K562 (cell line): ENCODE measurements at regions not wholly inside any gene's neighbourhood (a gene's known extent, or its start where the extent isn't known, plus 50 kb on each side); places are given as distances from the start of the nearest gene placed in this dataset.

Experiments
- ATAC-seq: fragments of 200-7000 bp; cut with Tn5 transposase; 3 replicates; pipeline ENCODE4 v1.9.1; 2020; ENCODE audit warnings: moderate library complexity
- BruUV-seq: library from RNA; stranded (reverse); fragments of 400-500 nt; replicated peaks from 2 replicates; lab custom pipeline; 2021; lab: Mats Ljungman, UMichigan
- CTCF ChIA-PET: fragments of 300-600 bp; formaldehyde crosslinking; extraction: SDS; loops from one replicate; lab custom pipeline; 2021; ENCODE audit warnings: low intra/inter-chr PET ratio; lab: Yijun Ruan, JAX
- POLR2A ChIA-PET: fragments of 300-600, 350-650 bp; sonication (Branson Sonifier 250); formaldehyde crosslinking; extraction: SDS; loops from one replicate; lab custom pipeline; 2021; ENCODE audit warnings: antibody characterized with exemption, inconsistent platforms; lab: Yijun Ruan, JAX
- DNase-seq, 4 experiments: peaks; one replicate each; pipeline versions ENCODE4 v3.0.0 to v3.0.0-alpha.2; 2011 to 2018; ENCODE audit warnings: low spot score in 3 of 4, mixed read lengths in 3 of 4; ENCODE audit errors: extremely low read depth in 1 of 4
- FAIRE-seq: peaks from 2 replicates; lab custom pipeline; 2011; peaks lifted over from hg19 to GRCh38; lab: Jason Lieb, UNC
- H2AFZ ChIP-seq: 2 replicates; pipeline ENCODE4 v1.6.0; 2011; ENCODE audit warnings: low read depth, low read length, control low read depth, inconsistent platforms
- H3K27ac ChIP-seq: fragments of 200-600 bp; 3 replicates; pipeline ENCODE4 v1.8.0; 2011; ENCODE audit warnings: low read depth, mild to moderate bottlenecking, control low read depth, inconsistent platforms, low read length, moderate library complexity, mixed read lengths; ENCODE audit errors: extremely low read depth
- H3K27me3 ChIP-seq, 2 experiments: fragments of 300-600 bp in 1 of 2; 2 replicates in 1 of 2; 3 replicates in 1 of 2; pipeline versions ENCODE4 v1.6.0 to v1.8.0; 2011; ENCODE audit warnings: inconsistent platforms in 2 of 2, low read length in 2 of 2, mild to moderate bottlenecking in 1 of 2, mixed read lengths in 1 of 2, moderate library complexity in 1 of 2; ENCODE audit not compliant: control insufficient read depth in 2 of 2, insufficient read depth in 2 of 2
- H3K36me3 ChIP-seq: fragments of 300-600 bp; 3 replicates; pipeline ENCODE4 v1.8.0; 2011; ENCODE audit warnings: mild to moderate bottlenecking, low read length, inconsistent platforms; ENCODE audit not compliant: control insufficient read depth, insufficient read depth
- H3K4me1 ChIP-seq, 2 experiments: fragments of 200-600 bp in 1 of 2; replicated peaks in 1 of 2; 2 replicates in 1 of 2; 3 replicates in 1 of 2; pipeline versions ENCODE4 v1.5.1 to v1.8.0; 2011; ENCODE audit warnings: inconsistent platforms in 2 of 2, low read length in 2 of 2, mild to moderate bottlenecking in 1 of 2, mixed read lengths in 1 of 2, moderate library complexity in 1 of 2; ENCODE audit not compliant: control insufficient read depth in 2 of 2, insufficient read depth in 2 of 2
- H3K4me2 ChIP-seq: 2 replicates; pipeline ENCODE4 v1.6.1; 2011; ENCODE audit warnings: low read length, control low read depth, inconsistent platforms, mixed read lengths; ENCODE audit not compliant: insufficient read depth
- H3K4me3 ChIP-seq: fragments of 200-600 bp; sonication (generic), shearing (Covaris generic); 2 replicates; pipeline ENCODE4 v1.5.1; 2016; ENCODE audit warnings: control low read depth, inconsistent platforms
- H3K79me2 ChIP-seq: fragments of 200-600 bp; 3 replicates; pipeline ENCODE4 v1.8.0; 2011; ENCODE audit warnings: low read length, inconsistent platforms; ENCODE audit not compliant: control insufficient read depth, insufficient read depth
- H3K9ac ChIP-seq, 2 experiments: 2 replicates each; pipeline versions ENCODE4 v1.6.0 to v1.6.1; 2011; ENCODE audit warnings: low read depth in 2 of 2, low read length in 2 of 2, control low read depth in 1 of 2, inconsistent platforms in 1 of 2, mild to moderate bottlenecking in 1 of 2, mixed read lengths in 1 of 2; ENCODE audit not compliant: insufficient read depth in 1 of 2
- H3K9me1 ChIP-seq: one replicate; pipeline ENCODE4 v1.6.0; 2011; ENCODE audit warnings: inconsistent platforms, mild to moderate bottlenecking, low read length, moderate library complexity; ENCODE audit not compliant: control insufficient read depth, insufficient read depth
- H3K9me3 ChIP-seq: replicated peaks from 2 replicates; pipeline ENCODE4 v1.5.1; 2011; ENCODE audit warnings: low read depth, low read length, inconsistent platforms; ENCODE audit not compliant: control insufficient read depth, insufficient read depth
- H4K20me1 ChIP-seq: replicated peaks from 2 replicates; pipeline ENCODE4 v1.6.1; 2011; ENCODE audit warnings: low read length, inconsistent platforms, mixed read lengths; ENCODE audit not compliant: control insufficient read depth, insufficient read depth
- CGGBP1 ChIP-seq: fragments of 250-450 bp; sonication (Bioruptor Pico); IDR thresholded peaks from 2 replicates; pipeline ENCODE4 v1.9.0; 2021; ENCODE audit warnings: mild to moderate bottlenecking
- ELF4 ChIP-seq: fragments of 450-650 bp; formaldehyde crosslinking; IDR thresholded peaks from 2 replicates; pipeline ENCODE4 v1.4.0; 2022; ENCODE audit warnings: missing genetic modification characterization
- GABPA ChIP-seq: fragments of 200-800 bp; sonication (Bioruptor generic); conservative IDR thresholded peaks from 2 replicates; pipeline ENCODE4 v1.6.1; 2016; ENCODE audit warnings: low read depth, missing genetic modification characterization, missing compliant biosample characterization
- MCM2 ChIP-seq: fragments of 450-650 bp; IDR thresholded peaks from 2 replicates; pipeline ENCODE4 v1.6.1; 2017; ENCODE audit warnings: low read depth, mild to moderate bottlenecking
- MEF2A ChIP-seq: IDR thresholded peaks from 2 replicates; pipeline ENCODE4 v1.6.1; 2011; ENCODE audit warnings: low read depth, mild to moderate bottlenecking, low read length, moderate library complexity; ENCODE audit not compliant: control insufficient read depth
- MNT ChIP-seq, 2 experiments: fragments of 450-650 bp; conservative IDR thresholded peaks; 2 replicates each; pipeline ENCODE4 v1.6.1; 2017; ENCODE audit warnings: mild to moderate bottlenecking in 2 of 2, moderate library complexity in 2 of 2
- NR2C2 ChIP-seq, 2 experiments: fragments of 200-800 bp in 1 of 2; sonication (Bioruptor generic) in 1 of 2; sonication (generic) in 1 of 2; formaldehyde crosslinking in 1 of 2; IDR thresholded peaks; 2 replicates each; pipeline versions ENCODE4 v1.6.1 to v1.8.0; 2016 to 2022; ENCODE audit warnings: mild to moderate bottlenecking in 1 of 2, missing compliant biosample characterization in 1 of 2, missing genetic modification characterization in 1 of 2, missing genetic modification reagents in 1 of 2
- NRF1 ChIP-seq, 2 experiments: fragments of 450-650 bp; IDR thresholded peaks in 1 of 2; conservative IDR thresholded peaks in 1 of 2; 2 replicates each; pipeline ENCODE4 v1.6.1; 2014; ENCODE audit warnings: mild to moderate bottlenecking in 2 of 2
- POLR2G ChIP-seq: fragments of 200-400 bp; formaldehyde crosslinking; IDR thresholded peaks from 2 replicates; pipeline ENCODE4 v1.6.1; 2017; ENCODE audit warnings: low read depth, mild to moderate bottlenecking, antibody characterized with exemption, low read length, moderate library complexity
- RAD21 ChIP-seq, 2 experiments: fragments of 250-450 bp in 1 of 2; fragments of 450-650 bp in 1 of 2; sonication (Bioruptor Pico) in 1 of 2; formaldehyde crosslinking in 1 of 2; IDR thresholded peaks in 1 of 2; conservative IDR thresholded peaks in 1 of 2; 2 replicates each; pipeline versions ENCODE4 v1.4.0 to v1.8.0; 2020 to 2022; ENCODE audit warnings: mild to moderate bottlenecking in 2 of 2, moderate library complexity in 1 of 2
- SMAD1 ChIP-seq: fragments of 150-350 bp; IDR thresholded peaks from 2 replicates; pipeline ENCODE4 v1.6.1; 2014; ENCODE audit warnings: low read length, low read depth; ENCODE audit not compliant: partially characterized antibody
- SMARCB1 ChIP-seq: IDR thresholded peaks from 2 replicates; pipeline ENCODE4 v1.6.1; 2011; ENCODE audit warnings: improper control_type of control experiment, low read depth; ENCODE audit not compliant: insufficient read length
- TRIM24 ChIP-seq, 2 experiments: fragments of 450-650 bp; IDR thresholded peaks; 2 replicates each; pipeline ENCODE4 v1.6.1; 2016
- ZBTB12 ChIP-seq: fragments of 250-450 bp; sonication (Bioruptor Pico); IDR thresholded peaks from 2 replicates; pipeline ENCODE4 v1.4.0; 2020
- ZNF316 ChIP-seq: fragments of 450-650 bp; IDR thresholded peaks from 2 replicates; pipeline ENCODE4 v1.6.1; 2016
- ZNF395 ChIP-seq: fragments of 200-800 bp; sonication (Bioruptor generic); IDR thresholded peaks from 2 replicates; pipeline ENCODE4 v1.6.1; 2017; ENCODE audit warnings: missing genetic modification characterization, missing compliant biosample characterization
- ZNF740 ChIP-seq, 3 experiments: fragments of 200-800 bp in 1 of 3; sonication (Bioruptor generic) in 1 of 3; sonication (generic) in 1 of 3; formaldehyde crosslinking in 1 of 3; IDR thresholded peaks; 2 replicates each; pipeline versions ENCODE4 v1.6.1 to v1.8.0; 2016 to 2022; ENCODE audit warnings: mild to moderate bottlenecking in 2 of 3, missing compliant biosample characterization in 2 of 3, missing genetic modification characterization in 2 of 3, missing genetic modification reagents in 1 of 3
- WGBS: fragments of 100-300 bp; shearing (Covaris generic); methylation state at CpG from one replicate; pipeline ENCODE4 v1.1.6; 2016; ENCODE audit warnings: low coverage, mixed read lengths; ENCODE audit not compliant: insufficient coverage; ENCODE audit errors: missing lambda C conversion rate; 5-methylcytosine and 5-hydroxymethylcytosine counted together
- in situ Hi-C: fragments of 300-500 bp; cut with MboI; formaldehyde crosslinking; loops from 4 replicates; pipeline ENCODE4 v1.15.0; 2018; ENCODE audit warnings: inconsistent platforms, mixed read lengths
- intact Hi-C: fragments of 100-400 bp; cut with micrococcal nuclease; formaldehyde crosslinking; loops from 2 replicates; pipeline ENCODE4 v1.14.2; 2022

DNA sequence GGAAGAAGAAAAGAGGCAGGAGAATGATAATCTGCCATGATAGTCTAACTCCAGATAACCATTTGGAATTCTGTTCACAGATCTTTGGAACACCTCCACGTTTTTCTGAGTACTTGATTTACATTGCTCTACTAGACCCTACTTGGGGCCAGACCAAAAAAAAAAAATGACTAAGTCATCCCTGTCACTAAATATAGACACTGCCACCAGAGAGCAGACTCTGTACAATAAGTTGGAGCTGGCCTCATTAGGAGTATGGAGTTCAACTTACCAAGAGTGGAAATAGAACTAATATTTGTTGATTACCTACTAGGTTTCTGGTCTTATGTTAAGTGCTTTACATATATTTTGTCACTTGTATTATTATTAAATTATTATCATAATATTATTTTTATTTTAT is 80.9 kb upstream of the ZNF800 start:
- ChIA-PET CTCF (interaction anchor here (0.7 kb wide), 2 partner anchors 732 to 735 kb away, joined by 3 read pairs; no protein-coding TSS in a partner anchor), POLR2A (interaction anchor here (0.8 kb wide), 1 partner anchor 782 kb away, joined by 4 read pairs; no protein-coding TSS in a partner anchor)
- no peaks in the 10 kb centered on the region for H3K27me3 ChIP-seq
- BruUV-seq, result no TSS peak
- FAIRE-seq (no peak), ATAC-seq (peak; percentile 76), DNase-seq (peak in 1 of 4 experiments; percentile 20)
- no peak overlapping the region for H3K27ac ChIP-seq
- H3K4me3 ChIP-seq, result no peak overlapping the region
- no peaks in the 10 kb centered on the region for H3K4me1 ChIP-seq
- H4K20me1 ChIP-seq, result peaks cover 4% of the 10 kb centered on the region; the same call in 1 of the 2 replicates
- intact Hi-C loops, result no loop called here
- H3K9me1 ChIP-seq, result no peaks in the 10 kb centered on the region
- H2AFZ ChIP-seq, result no peak overlapping the region
- WGBS, result 0% methylated on average over 1 of the region's 1 CpG
- H3K9ac ChIP-seq, result no peak overlapping the region
- no peak overlapping the region for H3K4me2 ChIP-seq
- H3K36me3 ChIP-seq, result no peaks in the 10 kb centered on the region
- no peaks in the 10 kb centered on the region for H3K9me3 ChIP-seq
- in situ Hi-C loops, result no loop called here
- H3K79me2 ChIP-seq, result no peaks in the 10 kb centered on the region
- TF ChIP-seq MCM2 (no peak), MNT (conservative IDR thresholded peaks at IDR 0.05) (no peak), NR2C2 (CRISPR knock-in tag; IDR thresholded peaks at IDR 0.05) (no peak), NR2C2 (tag; IDR thresholded peaks at IDR 0.05) (no peak), ZBTB12 (CRISPR knock-in tag) (no peak), SMAD1 (no peak), ZNF316 (no peak; the same call in 1 of the 2 replicates), GABPA (tag) (no peak), POLR2G (no peak), ZNF740 (CRISPR knock-in tag; IDR thresholded peaks at IDR 0.05) (no peak), ZNF740 (tag; IDR thresholded peaks at IDR 0.05) (no peak), CGGBP1 (no peak), TRIM24 (IDR thresholded peaks at IDR 0.05) (no peak), RAD21 (CRISPR knock-in tag; conservative IDR thresholded peaks at IDR 0.05 in 1 of 2, IDR thresholded peaks at IDR 0.05 in 1 of 2) (peak in 1 of 2 experiments; percentile 30; a peak in 2 of 4 replicates), NRF1 (conservative IDR thresholded peaks at IDR 0.05 in 1 of 2, IDR thresholded peaks at IDR 0.05 in 1 of 2) (no peak), SMARCB1 (no peak), ELF4 (no peak), MEF2A (peak; percentile 82), ZNF395 (CRISPR knock-in tag) (no peak)
